Adrenal gland (tissue), 9 donors: ENCODE measurements at regions not wholly inside any gene's neighbourhood (a gene's known extent, or its start where the extent isn't known, plus 50 kb on each side); places are given as distances from the start of the nearest gene placed in this dataset.
A peak's percentile ranks its signal among the peaks of the same experiment; 100 is the strongest.

Source experiments
- DNase-seq, 7 donors: peaks; one replicate each; pipeline ENCODE4 v3.0.0-alpha.2; 2019 to 2020
- H3K27ac ChIP-seq, 5 donors: fragments of 200-600 bp; sonication (generic) in 4 of 5; 1 replicate in 3 of 5; 2 replicates in 2 of 5; pipeline versions ENCODE4 v1.5.1 to v1.8.0; 2016 to 2020; ENCODE audit warnings: mild to moderate bottlenecking in 1 of 5
- H3K27me3 ChIP-seq: fragments of 200-600 bp; 2 replicates; pipeline ENCODE4 v1.8.0; 2021
- H3K36me3 ChIP-seq, 2 donors: fragments of 200-600 bp; replicated peaks in 1 of 2; 1 replicate in 1 of 2; 2 replicates in 1 of 2; pipeline versions ENCODE4 v1.5.1 to v1.8.0; 2018 to 2022
- H3K4me1 ChIP-seq, 2 donors: fragments of 200-600 bp; replicated peaks in 1 of 2; 1 replicate in 1 of 2; 2 replicates in 1 of 2; pipeline versions ENCODE4 v1.5.1 to v1.8.0; 2018 to 2021
- H3K4me3 ChIP-seq, 4 donors: fragments of 200-600 bp; sonication (generic) in 3 of 4; one replicate each; pipeline ENCODE4 v1.5.1; 2016 to 2018
- H3K9me3 ChIP-seq, 3 donors: fragments of 200-600 bp; sonication (generic) in 1 of 3; replicated peaks in 1 of 3; 1 replicate in 2 of 3; 2 replicates in 1 of 3; pipeline versions ENCODE4 v1.5.1 to v1.8.0; 2016 to 2021
- POLR2A ChIP-seq, 2 donors: fragments of 450-650 bp; IDR thresholded peaks; one replicate each; pipeline ENCODE4 v1.6.1; 2017; ENCODE audit warnings: antibody characterized with exemption in 2 of 2, mild to moderate bottlenecking in 2 of 2, moderate library complexity in 1 of 2
- WGBS, 4 donors: extraction: QIAGEN DNeasy Blood & Tissue Kit in 2 of 4; methylation state at CpG; one replicate each; pipeline versions ENCODE4 v1.1.5 to v1.1.7; 2013 to 2017; 5-methylcytosine and 5-hydroxymethylcytosine counted together
- intact Hi-C, 2 donors: fragments of 100-400 bp; cut with DNase I; formaldehyde crosslinking; loops; one replicate each; pipeline versions ENCODE4 v1.14.1 to v1.15.0; 2022 to 2023
- TF ChIP-seq, protein P1 (sequence below), 6 experiments: fragments of 450-650 bp in 4 of 6; fragments of 200-600 bp in 2 of 6; sonication (generic) in 1 of 6; IDR thresholded peaks; 1 replicate in 5 of 6; 2 replicates in 1 of 6; pipeline versions ENCODE4 v1.5.1 to v1.8.0; 2016 to 2021; ENCODE audit warnings: antibody characterized with exemption in 6 of 6, mild to moderate bottlenecking in 2 of 6, moderate library complexity in 1 of 6
- donor health status: healthy with polysubstance abuse.
- donor health status: Bipolar disorder and iron deficiency.
- donor health status: DM: yes; HTN: yes; CAD: no.
- donor health status: DM: no; HTN: no; CAD: no.
- donor health status: DM: no; HTN: no; CAD: no.

DNA sequence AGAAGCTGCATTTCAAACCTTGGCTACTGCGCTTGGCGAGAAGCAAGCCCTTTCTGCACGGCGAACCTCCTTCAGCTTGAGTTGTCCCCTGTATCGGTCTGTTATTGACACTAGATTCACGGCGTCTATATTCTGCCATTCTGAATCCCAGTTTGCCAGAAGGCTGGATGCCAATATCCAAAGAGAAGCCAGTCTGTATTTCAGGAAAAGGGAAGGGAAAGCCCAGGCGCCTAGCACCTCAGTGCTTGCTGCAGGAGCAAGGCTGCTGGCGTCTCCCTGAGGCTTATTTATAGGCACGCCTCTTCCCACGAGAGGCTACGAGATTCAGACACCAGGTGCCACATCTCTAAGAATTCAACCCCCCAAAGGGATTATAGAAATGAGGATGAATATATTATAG is 89.6 kb upstream of the CDH4 start:
- TF ChIP-seq, protein P1, sequence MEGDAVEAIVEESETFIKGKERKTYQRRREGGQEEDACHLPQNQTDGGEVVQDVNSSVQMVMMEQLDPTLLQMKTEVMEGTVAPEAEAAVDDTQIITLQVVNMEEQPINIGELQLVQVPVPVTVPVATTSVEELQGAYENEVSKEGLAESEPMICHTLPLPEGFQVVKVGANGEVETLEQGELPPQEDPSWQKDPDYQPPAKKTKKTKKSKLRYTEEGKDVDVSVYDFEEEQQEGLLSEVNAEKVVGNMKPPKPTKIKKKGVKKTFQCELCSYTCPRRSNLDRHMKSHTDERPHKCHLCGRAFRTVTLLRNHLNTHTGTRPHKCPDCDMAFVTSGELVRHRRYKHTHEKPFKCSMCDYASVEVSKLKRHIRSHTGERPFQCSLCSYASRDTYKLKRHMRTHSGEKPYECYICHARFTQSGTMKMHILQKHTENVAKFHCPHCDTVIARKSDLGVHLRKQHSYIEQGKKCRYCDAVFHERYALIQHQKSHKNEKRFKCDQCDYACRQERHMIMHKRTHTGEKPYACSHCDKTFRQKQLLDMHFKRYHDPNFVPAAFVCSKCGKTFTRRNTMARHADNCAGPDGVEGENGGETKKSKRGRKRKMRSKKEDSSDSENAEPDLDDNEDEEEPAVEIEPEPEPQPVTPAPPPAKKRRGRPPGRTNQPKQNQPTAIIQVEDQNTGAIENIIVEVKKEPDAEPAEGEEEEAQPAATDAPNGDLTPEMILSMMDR (IDR thresholded peaks at IDR 0.05): no peak
- no peak for TF ChIP-seq POLR2A (IDR thresholded peaks at IDR 0.05)
- Histone ChIP-seq H3K36me3 (no peaks in the 10 kb centered on the region), H3K4me1 (peaks cover 0 to 12% of the 10 kb centered on the region in 2 donors), H3K4me3 (no peak overlapping the region), H3K27ac (no peak overlapping the region), H3K9me3 (no peaks in the 10 kb centered on the region), H3K27me3 (no peaks in the 10 kb centered on the region)
- no peak for DNase-seq
- intact Hi-C loops: no loop called here
- WGBS, 4 donors: 68 to 77% (median 71%) methylated on average over 12 of the region's 12 CpGs

DNA sequence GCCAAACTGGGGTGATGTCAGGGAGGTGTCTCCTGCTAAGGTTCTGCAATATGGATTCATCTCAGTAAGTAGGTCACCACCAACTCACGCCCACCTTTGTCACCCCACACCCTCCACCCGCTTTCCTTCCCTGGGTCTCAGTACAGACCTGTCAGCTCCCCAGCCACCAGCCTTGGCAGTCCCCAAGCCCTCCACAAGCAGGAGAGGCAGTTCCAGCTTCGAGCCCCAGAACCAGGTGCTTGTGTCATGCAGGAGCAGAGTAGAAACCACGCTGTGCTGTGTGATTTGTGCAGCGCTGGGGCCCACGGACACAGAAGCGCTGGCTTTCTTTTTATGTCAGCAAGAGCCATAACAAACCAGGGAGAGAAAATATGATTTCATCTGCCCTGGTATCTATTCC is 89.0 kb upstream of the CDH4 start:
- H3K27me3 ChIP-seq: no peaks in the 10 kb centered on the region
- intact Hi-C loops: no loop called here
- no peak overlapping the region for H3K27ac ChIP-seq
- H3K4me3 ChIP-seq: no peak overlapping the region
- no peaks in the 10 kb centered on the region for H3K9me3 ChIP-seq
- no peak for DNase-seq
- TF ChIP-seq POLR2A (IDR thresholded peaks at IDR 0.05): no peak
- TF ChIP-seq, protein P1 (IDR thresholded peaks at IDR 0.05): no peak
- H3K4me1 ChIP-seq: peaks cover 0 to 12% of the 10 kb centered on the region in 2 donors
- WGBS, 4 donors: 58 to 77% (median 72%) methylated on average over 7 of the region's 7 CpGs
- no peaks in the 10 kb centered on the region for H3K36me3 ChIP-seq

DNA sequence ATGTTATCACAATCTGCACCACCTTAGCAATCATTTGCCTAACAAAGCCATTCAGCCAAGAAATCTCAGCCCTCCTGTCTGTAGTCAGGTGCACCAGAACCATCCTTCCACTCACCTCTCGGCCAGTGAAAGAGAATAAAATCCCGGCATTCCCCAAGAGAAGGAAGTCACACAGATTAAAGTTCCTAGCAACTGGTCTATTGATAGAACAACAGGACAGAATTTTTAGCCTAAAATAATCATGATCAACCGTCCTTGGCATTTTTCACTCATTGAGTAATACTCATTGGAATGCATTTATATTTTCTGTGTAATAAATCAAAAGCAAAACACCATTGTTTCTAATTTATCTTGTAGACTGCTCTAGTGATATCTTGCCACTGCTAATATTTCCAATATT is 85.7 kb upstream of the CDH4 start:
- Histone ChIP-seq H3K36me3 (no peaks in the 10 kb centered on the region), H3K27ac (peak overlapping the region in 2 of 5 donors; percentile 36 to 61), H3K4me1 (peaks cover 0 to 12% of the 10 kb centered on the region in 2 donors), H3K27me3 (no peaks in the 10 kb centered on the region), H3K4me3 (no peak overlapping the region), H3K9me3 (no peaks in the 10 kb centered on the region)
- 18 to 33% (median 25%) methylated on average over 3 of the region's 3 CpGs for WGBS, 4 donors
- intact Hi-C loops: no loop called here
- TF ChIP-seq, protein P1 (IDR thresholded peaks at IDR 0.05): no peak
- no peak for TF ChIP-seq POLR2A (IDR thresholded peaks at IDR 0.05)
- DNase-seq: peak in 2 of 7 donors; percentile 17 to 23

DNA sequence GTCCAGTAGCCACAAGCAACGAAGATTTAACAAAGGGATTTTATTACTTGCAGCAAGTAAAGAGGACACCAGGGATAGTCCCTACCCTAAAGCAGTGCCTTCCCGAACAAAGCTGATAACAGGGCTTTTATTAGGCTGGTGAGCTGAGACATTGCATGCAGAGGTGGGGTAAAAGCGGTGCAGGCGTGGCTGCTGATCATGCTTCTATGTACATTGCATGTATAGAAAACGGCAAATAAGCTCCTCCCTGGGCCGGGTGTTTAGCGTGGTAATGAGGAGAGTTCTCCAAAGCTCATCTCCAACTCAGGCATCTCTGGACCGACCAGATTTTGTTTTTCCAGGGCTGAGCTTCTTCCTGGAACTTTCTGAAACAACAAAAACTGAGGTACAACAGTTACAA is 83.5 kb upstream of the CDH4 start:
- no peaks in the 10 kb centered on the region for H3K9me3 ChIP-seq
- intact Hi-C loops: no loop called here
- H3K36me3 ChIP-seq: no peaks in the 10 kb centered on the region
- WGBS, 4 donors: 71 to 78% (median 77%) methylated on average over 8 of the region's 8 CpGs
- peaks cover 0 to 12% of the 10 kb centered on the region in 2 donors for H3K4me1 ChIP-seq
- H3K27me3 ChIP-seq: no peaks in the 10 kb centered on the region
- no peak overlapping the region for H3K27ac ChIP-seq
- DNase-seq: no peak
- no peak overlapping the region for H3K4me3 ChIP-seq
- TF ChIP-seq, protein P1 (IDR thresholded peaks at IDR 0.05): no peak
- TF ChIP-seq POLR2A (IDR thresholded peaks at IDR 0.05): no peak
